ENCODE measurements at regions not wholly inside any gene's neighbourhood (a gene's known extent, or its start where the extent isn't known, plus 50 kb on each side); places are given as distances from the start of the nearest gene placed in this dataset.

GRCh38 chr4:26126143-26126718, 194.6 kb upstream of the RBPJ start:
- intact Hi-C loops (cut with micrococcal nuclease): loop anchor here (5.0 kb wide), 1 partner anchor 71 kb away; no protein-coding TSS in a partner anchor
- Histone ChIP-seq H3K27ac (ENCODE audit: low read length) (no peak overlapping the region), H3K27me3 (ENCODE audit: low read length) (no peaks in the 10 kb centered on the region), H3K9me2 (replicated peaks; ENCODE audit: low read length) (no peaks in the 10 kb centered on the region), H3K4me1 (ENCODE audit: insufficient read depth, low read length) (peaks cover 35% of the 10 kb centered on the region), H3K9me3 (ENCODE audit: low read length) (no peaks in the 10 kb centered on the region), H2AFZ (ENCODE audit: low read length) (no peak overlapping the region), H3K79me2 (ENCODE audit: low read length) (no peaks in the 10 kb centered on the region), H3K4me2 (ENCODE audit: low read length) (no peak overlapping the region), H4K20me1 (ENCODE audit: low read length) (no peaks in the 10 kb centered on the region), H3F3A (ENCODE audit: low read length, unreplicated experiment) (no peaks in the 10 kb centered on the region), H3K36me3 (ENCODE audit: low read depth, low read length) (no peaks in the 10 kb centered on the region), H3K9ac (ENCODE audit: low read length) (no peak overlapping the region), H3K4me3 (ENCODE audit: low read length) (no peak overlapping the region)
- DNase-seq (no peak), ATAC-seq (no peak)
- ChIA-PET CTCF (no interaction called here), POLR2A (ENCODE audit: unreplicated experiment) (no interaction called here)
- TF ChIP-seq EZH2phosphoT487 (IDR thresholded peaks at IDR 0.05; ENCODE audit: borderline replicate concordance, low read length) (no peak), CTCF (conservative IDR thresholded peaks at IDR 0.05; ENCODE audit: low read depth, low read length) (no peak), EZH2 (IDR thresholded peaks at IDR 0.05; ENCODE audit: low read length, unreplicated experiment) (no peak)
- BruUV-seq (replicated peaks): no TSS peak

GRCh38 chr4:26126994-26127393, 193.8 kb upstream of the RBPJ start:
- no peak for TF ChIP-seq CTCF (conservative IDR thresholded peaks at IDR 0.05; ENCODE audit: low read depth, low read length)
- TF ChIP-seq EZH2 (IDR thresholded peaks at IDR 0.05; ENCODE audit: low read length, unreplicated experiment): no peak
- TF ChIP-seq EZH2phosphoT487 (IDR thresholded peaks at IDR 0.05; ENCODE audit: borderline replicate concordance, low read length): no peak
- H3F3A ChIP-seq (ENCODE audit: low read length, unreplicated experiment): no peaks in the 10 kb centered on the region
- H3K27me3 ChIP-seq (ENCODE audit: low read length): no peaks in the 10 kb centered on the region
- H2AFZ ChIP-seq (ENCODE audit: low read length): no peak overlapping the region
- DNase-seq (no peak), ATAC-seq (no peak)
- BruUV-seq (replicated peaks): no TSS peak
- H4K20me1 ChIP-seq (ENCODE audit: low read length): no peaks in the 10 kb centered on the region
- CTCF ChIA-PET: no interaction called here
- H3K36me3 ChIP-seq (ENCODE audit: low read depth, low read length): no peaks in the 10 kb centered on the region
- H3K9me2 ChIP-seq (replicated peaks; ENCODE audit: low read length): no peaks in the 10 kb centered on the region
- intact Hi-C loops (cut with micrococcal nuclease): loop anchor here (1.0 to 5.0 kb wide), 3 partner anchors 43 to 193 kb away; no protein-coding TSS in a partner anchor
- H3K79me2 ChIP-seq (ENCODE audit: low read length): no peaks in the 10 kb centered on the region
- peak overlapping the region; percentile 82 for H3K27ac ChIP-seq (ENCODE audit: low read length)
- POLR2A ChIA-PET (ENCODE audit: unreplicated experiment): no interaction called here
- H3K9me3 ChIP-seq (ENCODE audit: low read length): no peaks in the 10 kb centered on the region
- H3K4me1 ChIP-seq (ENCODE audit: insufficient read depth, low read length): peaks cover 35% of the 10 kb centered on the region
- H3K4me3 ChIP-seq (ENCODE audit: low read length): no peak overlapping the region
- peak overlapping the region; percentile 14; the same call in 1 of the 2 replicates for H3K9ac ChIP-seq (ENCODE audit: low read length)
- H3K4me2 ChIP-seq (ENCODE audit: low read length): peak overlapping the region; percentile 36

GRCh38 chr4:26127851-26128337, 192.9 kb upstream of the RBPJ start:
- intact Hi-C loops (cut with micrococcal nuclease): loop anchor here (1.0 to 5.0 kb wide), 4 partner anchors 40 to 192 kb away; no protein-coding TSS in a partner anchor
- ATAC-seq: peak; percentile 91
- no peak overlapping the region for H3K4me2 ChIP-seq (ENCODE audit: low read length)
- H2AFZ ChIP-seq (ENCODE audit: low read length): no peak overlapping the region
- no peaks in the 10 kb centered on the region for H3K36me3 ChIP-seq (ENCODE audit: low read depth, low read length)
- no peaks in the 10 kb centered on the region for H3K27me3 ChIP-seq (ENCODE audit: low read length)
- POLR2A ChIA-PET (ENCODE audit: unreplicated experiment): interaction anchor here (0.9 kb wide), 1 partner anchor 191 kb away, joined by 7 read pairs; no protein-coding TSS in a partner anchor
- no peaks in the 10 kb centered on the region for H4K20me1 ChIP-seq (ENCODE audit: low read length)
- DNase-seq: peak; percentile 95
- no peaks in the 10 kb centered on the region for H3K9me3 ChIP-seq (ENCODE audit: low read length)
- no peaks in the 10 kb centered on the region for H3F3A ChIP-seq (ENCODE audit: low read length, unreplicated experiment)
- H3K4me1 ChIP-seq (ENCODE audit: insufficient read depth, low read length): peaks cover 35% of the 10 kb centered on the region
- TF ChIP-seq EZH2phosphoT487 (IDR thresholded peaks at IDR 0.05; ENCODE audit: borderline replicate concordance, low read length) (no peak), EZH2 (IDR thresholded peaks at IDR 0.05; ENCODE audit: low read length, unreplicated experiment) (no peak), CTCF (conservative IDR thresholded peaks at IDR 0.05; ENCODE audit: low read depth, low read length) (peak; percentile 45; the same call in 1 of the 2 replicates)
- no peaks in the 10 kb centered on the region for H3K9me2 ChIP-seq (replicated peaks; ENCODE audit: low read length)
- no TSS peak for BruUV-seq (replicated peaks)
- H3K79me2 ChIP-seq (ENCODE audit: low read length): no peaks in the 10 kb centered on the region
- H3K9ac ChIP-seq (ENCODE audit: low read length): no peak overlapping the region
- H3K27ac ChIP-seq (ENCODE audit: low read length): peak overlapping the region; percentile 82
- CTCF ChIA-PET: interaction anchor here (0.6 to 1.3 kb wide), 6 partner anchors 19 to 191 kb away, joined by 3 to 9 read pairs (median 4); no protein-coding TSS in a partner anchor
- no peak overlapping the region for H3K4me3 ChIP-seq (ENCODE audit: low read length)

Measured in PC-3 (cell line).